ENCODE measurements at regions not wholly inside any gene's neighbourhood (a gene's known extent, or its start where the extent isn't known, plus 50 kb on each side); places are given as distances from the start of the nearest gene placed in this dataset.

DNA sequence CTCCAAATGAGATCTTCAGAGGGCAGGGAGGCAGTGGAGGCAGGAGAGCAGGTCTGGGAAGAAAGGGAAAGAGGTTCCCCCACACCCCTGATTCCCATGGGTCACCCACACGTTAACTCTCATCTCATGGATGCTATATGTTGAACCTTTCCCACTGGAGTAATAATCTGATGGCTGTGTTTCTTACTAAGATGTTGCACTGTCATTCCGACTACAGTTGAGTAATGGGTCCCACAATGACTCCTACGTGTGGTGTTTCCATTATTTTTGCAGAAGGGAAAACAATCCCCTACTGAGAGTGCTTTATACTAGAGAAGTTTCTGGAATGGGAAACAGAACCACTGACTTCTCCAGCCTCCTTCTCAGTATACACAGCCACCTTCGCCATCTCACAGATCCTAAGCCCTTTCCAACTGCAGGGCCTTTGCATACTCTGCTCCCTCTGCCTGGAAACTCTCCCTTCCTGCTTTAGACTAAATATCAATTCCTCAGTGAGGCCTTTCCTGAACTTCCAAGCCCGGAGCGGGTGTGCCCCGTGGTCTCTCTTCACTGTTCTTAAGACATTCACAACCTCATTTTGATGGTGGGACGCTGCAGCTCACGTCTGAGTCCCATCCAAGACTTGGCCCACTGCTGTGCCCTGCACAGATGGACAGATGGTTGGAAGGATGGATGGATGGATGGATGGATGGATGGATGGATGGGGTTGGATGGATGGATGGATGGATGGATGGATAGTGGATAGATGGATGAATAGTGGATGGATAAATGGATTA lies 238.6 kb upstream of the PMEPA1 start (continued):
- TF ChIP-seq HDAC6 (IDR thresholded peaks at IDR 0.05; ENCODE audit: unreplicated experiment) (no peak), ZNF217 (IDR thresholded peaks at IDR 0.05) (no peak), EED (IDR thresholded peaks at IDR 0.05; ENCODE audit: low read depth) (no peak)

DNA sequence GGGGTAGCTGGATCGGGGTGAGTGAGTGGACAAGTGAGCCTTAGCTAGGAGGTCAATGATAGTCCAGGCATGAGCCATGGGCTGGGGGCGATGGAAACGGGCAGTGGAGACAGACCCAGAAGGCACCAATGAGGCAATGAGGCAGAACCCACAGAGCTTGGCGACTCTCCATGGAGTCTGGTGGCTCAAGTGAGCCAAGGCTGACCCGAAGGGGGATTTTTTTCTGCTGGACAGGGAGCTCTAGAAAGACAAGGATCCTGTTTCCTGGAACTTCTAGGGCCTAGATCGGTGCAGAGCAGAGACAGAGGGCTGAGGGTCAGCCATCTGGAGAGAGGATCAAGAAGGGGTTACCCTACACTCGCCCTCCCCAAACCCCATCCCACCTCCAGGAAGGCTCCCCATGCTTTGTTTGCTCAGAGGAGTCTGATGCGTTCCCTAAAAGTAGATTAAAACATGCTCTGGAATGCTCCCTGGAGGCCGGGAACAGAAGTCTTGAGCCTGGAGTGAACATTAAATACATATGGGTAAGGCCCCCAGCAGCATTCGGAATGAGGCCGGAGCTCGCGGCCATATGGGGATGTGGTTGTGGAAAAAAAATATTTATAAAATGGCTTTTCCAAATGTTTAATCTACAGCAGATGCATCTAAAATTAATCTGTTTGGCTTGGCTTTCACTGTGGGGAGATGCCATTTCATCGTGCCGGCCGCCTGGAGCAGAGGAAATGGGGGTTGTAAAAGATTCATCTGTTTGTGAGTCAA lies 237.8 kb upstream of the PMEPA1 start:
- RAD21 ChIA-PET (ENCODE audit: unreplicated experiment): no interaction called here
- Histone ChIP-seq H3K4me1 (ENCODE audit: control insufficient read depth, insufficient read depth, low read length) (no peaks in the 10 kb centered on the region), H3K27ac (ENCODE audit: control insufficient read depth, insufficient read depth) (no peak overlapping the region), H3K9ac (ENCODE audit: control insufficient read depth, insufficient read depth, low read length) (no peak overlapping the region), H2AFZ (ENCODE audit: control insufficient read depth, low read depth, low read length) (no peak overlapping the region), H3K4me3 (no peak overlapping the region), H3K4me2 (ENCODE audit: control insufficient read depth, insufficient read depth) (no peak overlapping the region), H4K20me1 (ENCODE audit: control insufficient read depth, insufficient read depth) (no peaks in the 10 kb centered on the region), H3K9me3 (replicated peaks; ENCODE audit: control insufficient read depth, insufficient read depth, low read length) (no peaks in the 10 kb centered on the region), H3K27me3 (replicated peaks in 1 of 2; ENCODE audit: control insufficient read depth in 2 of 2, insufficient read depth in 2 of 2, low read length in 1 of 2) (no peaks in the 10 kb centered on the region), H3K36me3 (ENCODE audit: control insufficient read depth in 2 of 2, insufficient read depth in 2 of 2, low read length in 1 of 2) (no peaks in the 10 kb centered on the region), H3K79me2 (ENCODE audit: control insufficient read depth, insufficient read depth, low read length) (no peaks in the 10 kb centered on the region)
- WGBS (ENCODE audit: insufficient coverage, insufficient replicate concordance, low lambda C conversion rate, missing lambda C conversion rate): 49% methylated on average over 16 of the region's 16 CpGs
- TF ChIP-seq BMI1 (IDR thresholded peaks at IDR 0.05; ENCODE audit: borderline replicate concordance) (no peak), CBFB (IDR thresholded peaks at IDR 0.05; ENCODE audit: low read depth) (no peak), NRF1 (conservative IDR thresholded peaks at IDR 0.05; ENCODE audit: low read depth, low read length) (no peak), HDGF (IDR thresholded peaks at IDR 0.05) (no peak), ZNF217 (IDR thresholded peaks at IDR 0.05) (no peak), NFIC (IDR thresholded peaks at IDR 0.05; ENCODE audit: low read depth, low read length) (no peak)
- TF ChIP-seq, protein P1, sequence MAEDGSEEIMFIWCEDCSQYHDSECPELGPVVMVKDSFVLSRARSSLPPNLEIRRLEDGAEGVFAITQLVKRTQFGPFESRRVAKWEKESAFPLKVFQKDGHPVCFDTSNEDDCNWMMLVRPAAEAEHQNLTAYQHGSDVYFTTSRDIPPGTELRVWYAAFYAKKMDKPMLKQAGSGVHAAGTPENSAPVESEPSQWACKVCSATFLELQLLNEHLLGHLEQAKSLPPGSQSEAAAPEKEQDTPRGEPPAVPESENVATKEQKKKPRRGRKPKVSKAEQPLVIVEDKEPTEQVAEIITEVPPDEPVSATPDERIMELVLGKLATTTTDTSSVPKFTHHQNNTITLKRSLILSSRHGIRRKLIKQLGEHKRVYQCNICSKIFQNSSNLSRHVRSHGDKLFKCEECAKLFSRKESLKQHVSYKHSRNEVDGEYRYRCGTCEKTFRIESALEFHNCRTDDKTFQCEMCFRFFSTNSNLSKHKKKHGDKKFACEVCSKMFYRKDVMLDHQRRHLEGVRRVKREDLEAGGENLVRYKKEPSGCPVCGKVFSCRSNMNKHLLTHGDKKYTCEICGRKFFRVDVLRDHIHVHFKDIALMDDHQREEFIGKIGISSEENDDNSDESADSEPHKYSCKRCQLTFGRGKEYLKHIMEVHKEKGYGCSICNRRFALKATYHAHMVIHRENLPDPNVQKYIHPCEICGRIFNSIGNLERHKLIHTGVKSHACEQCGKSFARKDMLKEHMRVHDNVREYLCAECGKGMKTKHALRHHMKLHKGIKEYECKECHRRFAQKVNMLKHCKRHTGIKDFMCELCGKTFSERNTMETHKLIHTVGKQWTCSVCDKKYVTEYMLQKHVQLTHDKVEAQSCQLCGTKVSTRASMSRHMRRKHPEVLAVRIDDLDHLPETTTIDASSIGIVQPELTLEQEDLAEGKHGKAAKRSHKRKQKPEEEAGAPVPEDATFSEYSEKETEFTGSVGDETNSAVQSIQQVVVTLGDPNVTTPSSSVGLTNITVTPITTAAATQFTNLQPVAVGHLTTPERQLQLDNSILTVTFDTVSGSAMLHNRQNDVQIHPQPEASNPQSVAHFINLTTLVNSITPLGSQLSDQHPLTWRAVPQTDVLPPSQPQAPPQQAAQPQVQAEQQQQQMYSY (CRISPR knock-in tag; IDR thresholded peaks at IDR 0.05): no peak
- no TSS peak for BruUV-seq (replicated peaks)
- SMC1A ChIA-PET (ENCODE audit: uncharacterized antibody, unreplicated experiment): no interaction called here
- DNase-seq (ENCODE audit: low read depth, low spot score): no peak
- ATAC-seq: no peak
- no peak for FAIRE-seq
- intact Hi-C loops (cut with micrococcal nuclease; ENCODE audit: unreplicated experiment): no loop called here
- POLR2A ChIA-PET: no interaction called here
- in situ Hi-C loops (cut with MboI): no loop called here
- CTCF ChIA-PET: no interaction called here

All from GM12878 (cell line).